Left ventricle myocardium inferior (tissue), 1 donor: ENCODE measurements at regions not wholly inside any gene's neighbourhood (a gene's known extent, or its start where the extent isn't known, plus 50 kb on each side); places are given as distances from the start of the nearest gene placed in this dataset.

Source experiments
- DNase-seq: peaks from one replicate; pipeline ENCODE4 v3.0.0-alpha.2; 2020
- H3K27ac ChIP-seq: fragments of 200-600 bp; replicated peaks from 2 replicates; pipeline ENCODE4 v1.8.0; 2021
- H3K27me3 ChIP-seq: fragments of 200-600 bp; 2 replicates; pipeline ENCODE4 v1.8.0; 2021; ENCODE audit warnings: low read depth
- H3K36me3 ChIP-seq: fragments of 200-600 bp; 2 replicates; pipeline ENCODE4 v1.8.0; 2021
- H3K4me1 ChIP-seq: fragments of 200-600 bp; 2 replicates; pipeline ENCODE4 v1.8.0; 2021
- H3K4me3 ChIP-seq: fragments of 200-600 bp; 2 replicates; pipeline ENCODE4 v1.8.0; 2021; ENCODE audit warnings: mild to moderate bottlenecking, moderate library complexity
- H3K9me3 ChIP-seq: fragments of 200-600 bp; replicated peaks from 2 replicates; pipeline ENCODE4 v1.8.0; 2021
- intact Hi-C: fragments of 100-400 bp; cut with micrococcal nuclease; formaldehyde crosslinking; loops from one replicate; pipeline ENCODE4 v1.11.0; 2022
- TF ChIP-seq, protein P1 (sequence below): fragments of 200-600 bp; IDR thresholded peaks from 2 replicates; pipeline ENCODE4 v1.8.0; 2021; ENCODE audit warnings: antibody characterized with exemption, mild to moderate bottlenecking, borderline replicate concordance
- donor health status: DM: no; HTN: yes; CAD: no; lungs with severe emphysema.

DNA sequence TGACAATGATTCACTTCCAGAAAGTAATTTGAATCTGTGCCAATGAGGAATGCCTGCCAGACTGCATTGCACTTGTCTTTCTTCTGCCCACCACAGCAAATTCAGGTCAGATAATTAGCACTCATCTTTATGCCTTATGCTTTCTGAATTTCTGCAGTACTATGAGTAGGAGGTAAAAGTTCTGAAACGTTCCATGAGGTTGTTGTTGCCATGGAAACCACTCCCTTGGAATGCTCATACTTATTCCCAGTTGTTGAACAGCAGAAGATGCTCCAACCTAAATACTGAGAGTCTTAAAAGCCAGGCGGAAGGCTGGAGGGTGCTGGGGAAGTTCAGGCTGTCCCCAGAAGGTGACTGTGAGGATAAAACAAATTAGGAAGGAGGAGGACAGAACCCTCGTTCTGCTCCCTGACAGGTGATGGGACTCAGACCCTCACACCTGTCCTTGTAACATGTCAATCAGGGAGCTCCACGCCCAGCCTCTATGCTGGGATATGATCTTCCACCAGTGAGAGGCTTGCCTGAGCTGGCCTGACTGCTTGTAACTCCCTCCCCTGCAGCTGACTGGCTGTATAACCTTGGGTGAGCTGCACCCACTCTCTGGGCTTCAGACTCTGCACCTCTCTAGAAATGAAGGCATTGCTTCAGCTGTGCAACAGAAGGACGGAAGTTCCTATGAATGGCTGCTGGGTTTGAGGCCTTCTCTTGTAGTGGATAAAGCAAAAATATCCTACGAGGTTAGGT lies 554.3 kb upstream of the MGMT start:
- peaks cover 30% of the 10 kb centered on the region for H3K27me3 ChIP-seq

GRCh38 chr10:128914681-128915080 lies 552.4 kb upstream of the MGMT start:
- Histone ChIP-seq H3K4me3 (no peak overlapping the region), H3K9me3 (no peaks in the 10 kb centered on the region), H3K27me3 (peaks cover 49% of the 10 kb centered on the region), H3K27ac (peak overlapping the region; percentile 66), H3K4me1 (peaks cover 15% of the 10 kb centered on the region), H3K36me3 (no peaks in the 10 kb centered on the region)
- intact Hi-C loops = no loop called here
- TF ChIP-seq, protein P1, sequence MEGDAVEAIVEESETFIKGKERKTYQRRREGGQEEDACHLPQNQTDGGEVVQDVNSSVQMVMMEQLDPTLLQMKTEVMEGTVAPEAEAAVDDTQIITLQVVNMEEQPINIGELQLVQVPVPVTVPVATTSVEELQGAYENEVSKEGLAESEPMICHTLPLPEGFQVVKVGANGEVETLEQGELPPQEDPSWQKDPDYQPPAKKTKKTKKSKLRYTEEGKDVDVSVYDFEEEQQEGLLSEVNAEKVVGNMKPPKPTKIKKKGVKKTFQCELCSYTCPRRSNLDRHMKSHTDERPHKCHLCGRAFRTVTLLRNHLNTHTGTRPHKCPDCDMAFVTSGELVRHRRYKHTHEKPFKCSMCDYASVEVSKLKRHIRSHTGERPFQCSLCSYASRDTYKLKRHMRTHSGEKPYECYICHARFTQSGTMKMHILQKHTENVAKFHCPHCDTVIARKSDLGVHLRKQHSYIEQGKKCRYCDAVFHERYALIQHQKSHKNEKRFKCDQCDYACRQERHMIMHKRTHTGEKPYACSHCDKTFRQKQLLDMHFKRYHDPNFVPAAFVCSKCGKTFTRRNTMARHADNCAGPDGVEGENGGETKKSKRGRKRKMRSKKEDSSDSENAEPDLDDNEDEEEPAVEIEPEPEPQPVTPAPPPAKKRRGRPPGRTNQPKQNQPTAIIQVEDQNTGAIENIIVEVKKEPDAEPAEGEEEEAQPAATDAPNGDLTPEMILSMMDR = no peak
- peak; percentile 57 for DNase-seq

More for the DNA sequence above, 554.3 kb upstream of the MGMT start:
- Histone ChIP-seq H3K9me3 (no peaks in the 10 kb centered on the region), H3K27ac (no peak overlapping the region), H3K4me3 (no peak overlapping the region), H3K4me1 (peaks cover 15% of the 10 kb centered on the region), H3K36me3 (no peaks in the 10 kb centered on the region)
- intact Hi-C loops = no loop called here
- TF ChIP-seq, protein P1 = no peak
- no peak for DNase-seq

- Histone ChIP-seq H3K4me1 (peaks cover 15% of the 10 kb centered on the region), H3K9me3 (no peaks in the 10 kb centered on the region), H3K4me3 (peak overlapping the region; percentile 19), H3K27ac (peak overlapping the region; percentile 66), H3K36me3 (no peaks in the 10 kb centered on the region), H3K27me3 (peaks cover 53% of the 10 kb centered on the region)
- no peak for DNase-seq
- TF ChIP-seq, protein P1 = no peak
- intact Hi-C loops = no loop called here
Observed at GRCh38 chr10:128915630-128916029, 551.4 kb upstream of the MGMT start.

- intact Hi-C loops = no loop called here
- TF ChIP-seq, protein P1 = no peak
Observed at GRCh38 chr10:128916383-128916782, 550.7 kb upstream of the MGMT start.

DNA sequence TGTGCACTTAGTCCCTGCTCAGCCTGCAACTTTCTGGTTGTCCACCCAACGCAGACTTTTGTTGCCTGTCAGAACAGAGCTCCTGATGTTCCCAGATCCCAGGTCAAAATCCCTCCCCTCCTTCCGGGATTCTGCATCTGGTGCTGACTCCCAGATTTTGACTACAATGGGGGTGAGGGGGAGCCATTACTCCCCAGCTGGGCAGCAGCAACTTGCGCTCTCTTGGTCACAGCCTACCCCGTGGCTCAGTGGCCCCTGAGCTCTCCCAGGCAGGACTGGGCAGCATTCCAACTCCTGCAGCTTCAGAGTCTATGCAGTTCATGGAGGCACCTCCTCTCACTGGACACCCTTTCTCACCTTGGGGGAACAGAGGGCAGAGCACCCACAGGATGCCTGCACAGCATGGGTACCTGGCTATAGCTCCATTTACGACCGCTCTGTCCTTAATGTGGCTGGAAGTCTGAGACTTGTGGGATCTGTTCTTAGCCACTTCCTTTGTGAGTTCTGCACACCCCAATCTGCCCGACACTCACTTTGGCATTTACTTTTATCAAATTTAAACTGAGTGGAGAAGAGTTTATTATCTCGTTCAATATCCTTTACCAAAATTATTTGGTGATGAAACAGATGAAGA lies 545.5 kb upstream of the MGMT start:
- no peak for DNase-seq
- intact Hi-C loops = loop anchor here (10.0 kb wide), 1 partner anchor 103 kb away; no protein-coding TSS in a partner anchor
- Histone ChIP-seq H3K27ac (peak overlapping the region; percentile 35), H3K9me3 (no peaks in the 10 kb centered on the region), H3K4me1 (no peaks in the 10 kb centered on the region), H3K36me3 (no peaks in the 10 kb centered on the region), H3K4me3 (no peak overlapping the region), H3K27me3 (peaks cover 75% of the 10 kb centered on the region)
- TF ChIP-seq, protein P1 = no peak

More at GRCh38 chr10:128916383-128916782, 550.7 kb upstream of the MGMT start:
- H3K4me3 ChIP-seq = no peak overlapping the region
- peaks cover 15% of the 10 kb centered on the region for H3K4me1 ChIP-seq
- no peaks in the 10 kb centered on the region for H3K36me3 ChIP-seq
- no peak for DNase-seq
- peaks cover 59% of the 10 kb centered on the region for H3K27me3 ChIP-seq
- H3K9me3 ChIP-seq = no peaks in the 10 kb centered on the region
- H3K27ac ChIP-seq = peak overlapping the region; percentile 66
